GM23248 (cell line): ENCODE measurements at regions not wholly inside any gene's neighbourhood (a gene's known extent, or its start where the extent isn't known, plus 50 kb on each side); places are given as distances from the start of the nearest gene placed in this dataset.
"Not testable (repeated sequence)": the region's sequence is repeated elsewhere in the genome, so short reads cannot be mapped to it uniquely, and the experiment has no call there.

Experiments used
- DNase-seq: peaks from one replicate; pipeline ENCODE4 v3.0.0-alpha.2; 2015
- H2AFZ ChIP-seq: fragments of 200-600 bp; sonication (generic); 2 replicates; pipeline ENCODE4 v1.6.1; 2016; ENCODE audit warnings: antibody characterized with exemption
- H3F3A ChIP-seq: fragments of 200-600 bp; sonication (generic); 2 replicates; pipeline ENCODE4 v1.6.1; 2016; ENCODE audit warnings: mild to moderate bottlenecking, antibody characterized with exemption, mixed run types; ENCODE audit not compliant: insufficient read depth
- H3K27ac ChIP-seq: fragments of 200-600 bp; sonication (generic); 2 replicates; pipeline ENCODE4 v1.5.1; 2016; ENCODE audit warnings: mild to moderate bottlenecking
- H3K27me3 ChIP-seq: fragments of 200-600 bp; sonication (generic); replicated peaks from 2 replicates; pipeline ENCODE4 v1.6.1; 2016; ENCODE audit warnings: mild to moderate bottlenecking; ENCODE audit not compliant: insufficient read depth
- H3K36me3 ChIP-seq: fragments of 200-600 bp; sonication (generic); 2 replicates; pipeline ENCODE4 v1.6.1; 2016; ENCODE audit warnings: low read depth, mild to moderate bottlenecking
- H3K4me1 ChIP-seq: fragments of 200-600 bp; sonication (generic); 2 replicates; pipeline ENCODE4 v1.6.1; 2016; ENCODE audit warnings: mild to moderate bottlenecking; ENCODE audit not compliant: insufficient read depth
- H3K4me2 ChIP-seq: fragments of 200-600 bp; sonication (generic); one replicate; pipeline ENCODE4 v1.6.1; 2016; ENCODE audit warnings: mild to moderate bottlenecking; ENCODE audit not compliant: unreplicated experiment
- H3K4me3 ChIP-seq: fragments of 200-600 bp; sonication (generic); 2 replicates; pipeline ENCODE4 v1.5.1; 2016; ENCODE audit warnings: mild to moderate bottlenecking
- H3K79me2 ChIP-seq: fragments of 200-600 bp; sonication (generic); 2 replicates; pipeline ENCODE4 v1.6.1; 2016; ENCODE audit warnings: mild to moderate bottlenecking; ENCODE audit not compliant: insufficient read depth
- H3K9ac ChIP-seq: fragments of 200-600 bp; sonication (generic); 2 replicates; pipeline ENCODE4 v1.6.1; 2016; ENCODE audit warnings: mild to moderate bottlenecking
- H3K9me2 ChIP-seq: fragments of 200-600 bp; sonication (generic); 2 replicates; pipeline ENCODE4 v1.6.1; 2016; ENCODE audit warnings: mixed run types, mild to moderate bottlenecking, moderate library complexity; ENCODE audit not compliant: insufficient read depth
- H3K9me3 ChIP-seq: fragments of 200-600 bp; sonication (generic); one replicate; pipeline ENCODE4 v1.6.1; 2017; ENCODE audit warnings: low read depth
- H4K20me1 ChIP-seq: fragments of 200-600 bp; sonication (generic); 2 replicates; pipeline ENCODE4 v1.6.0; 2016; ENCODE audit not compliant: insufficient read depth
- EZH2 ChIP-seq: fragments of 200-600 bp; sonication (generic); IDR thresholded peaks from 2 replicates; pipeline ENCODE4 v1.6.1; 2018; ENCODE audit warnings: antibody characterized with exemption, mild to moderate bottlenecking; ENCODE audit not compliant: insufficient read depth, poor library complexity, severe bottlenecking
- EZH2phosphoT487 ChIP-seq: fragments of 200-600 bp; sonication (generic); IDR thresholded peaks from 2 replicates; pipeline ENCODE4 v1.6.1; 2018; ENCODE audit warnings: antibody characterized with exemption, moderate library complexity, mild to moderate bottlenecking, low read depth; ENCODE audit not compliant: insufficient read depth
- WGBS, 2 experiments: methylation state at CpG; one replicate each; pipeline ENCODE4 v1.1.6; 2015 to 2017; ENCODE audit warnings: low lambda C conversion rate in 2 of 2, low coverage in 1 of 2; ENCODE audit errors: missing lambda C conversion rate in 2 of 2; 5-methylcytosine and 5-hydroxymethylcytosine counted together
- in situ Hi-C: fragments of 300-500 bp; cut with MboI; formaldehyde crosslinking; loops from 2 replicates; pipeline ENCODE4 v1.15.0; 2020

DNA sequence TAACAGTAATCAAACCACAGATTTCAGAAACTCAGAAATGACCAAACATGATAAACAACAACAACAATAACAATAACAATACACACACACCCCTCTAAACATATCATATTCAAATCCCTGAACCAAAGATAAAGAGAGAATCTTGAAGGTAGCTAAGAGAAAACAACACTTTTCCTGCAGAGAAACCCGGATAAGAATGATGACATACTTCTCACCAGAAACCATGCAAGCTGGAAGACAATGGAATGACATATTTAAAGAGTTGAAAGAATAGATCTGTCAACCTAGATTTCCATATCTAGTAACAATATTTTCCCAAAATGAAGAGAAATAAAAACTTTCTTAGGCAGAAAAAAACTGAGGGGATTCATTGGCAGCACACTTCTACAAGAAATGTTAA lies 138.1 kb downstream of the LIG4 start:
- Histone ChIP-seq H2AFZ (no peak overlapping the region), H3K9ac (no peak overlapping the region), H3F3A (no peaks in the 10 kb centered on the region), H3K36me3 (no peaks in the 10 kb centered on the region), H4K20me1 (no peaks in the 10 kb centered on the region), H3K9me2 (no peaks in the 10 kb centered on the region), H3K79me2 (no peaks in the 10 kb centered on the region), H3K4me1 (no peaks in the 10 kb centered on the region), H3K9me3 (no peaks in the 10 kb centered on the region), H3K27ac (no peak overlapping the region), H3K4me3 (no peak overlapping the region), H3K27me3 (no peaks in the 10 kb centered on the region), H3K4me2 (no peak overlapping the region)
- DNase-seq = no peak
- TF ChIP-seq EZH2phosphoT487 = no peak
- no peak for TF ChIP-seq EZH2
- in situ Hi-C loops = no loop called here
- WGBS, 2 experiments = 22 to 43% methylated on average over 1 of the region's 1 CpG

DNA sequence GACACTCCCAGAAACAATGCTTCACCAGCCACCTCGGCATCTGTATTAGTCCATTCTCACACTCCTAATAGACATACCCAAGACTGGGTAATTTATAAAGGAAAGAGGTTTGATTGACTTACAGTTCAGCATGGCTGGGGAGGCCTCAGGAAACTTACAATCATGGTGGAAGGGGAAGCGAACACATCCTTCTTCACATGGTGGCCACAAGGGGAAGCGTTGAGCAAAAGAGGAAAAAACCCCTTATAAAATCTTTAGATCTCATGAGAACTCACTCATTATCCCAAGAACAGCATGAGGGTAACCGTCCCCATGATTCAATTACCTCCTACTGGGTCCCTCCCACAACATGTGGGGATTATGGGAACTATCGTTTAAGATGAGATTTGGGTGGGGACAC lies 140.9 kb downstream of the LIG4 start:
- H3K36me3 ChIP-seq, H3K4me2 ChIP-seq, H2AFZ ChIP-seq, H3K4me1 ChIP-seq, H4K20me1 ChIP-seq, H3K79me2 ChIP-seq, H3F3A ChIP-seq, H3K9me3 ChIP-seq, in situ Hi-C loops, H3K27me3 ChIP-seq, H3K4me3 ChIP-seq, DNase-seq, H3K27ac ChIP-seq, H3K9me2 ChIP-seq, H3K9ac ChIP-seq: not testable (repeated sequence)
- WGBS, 2 experiments = 28 to 36% methylated on average over 5 of the region's 5 CpGs

DNA sequence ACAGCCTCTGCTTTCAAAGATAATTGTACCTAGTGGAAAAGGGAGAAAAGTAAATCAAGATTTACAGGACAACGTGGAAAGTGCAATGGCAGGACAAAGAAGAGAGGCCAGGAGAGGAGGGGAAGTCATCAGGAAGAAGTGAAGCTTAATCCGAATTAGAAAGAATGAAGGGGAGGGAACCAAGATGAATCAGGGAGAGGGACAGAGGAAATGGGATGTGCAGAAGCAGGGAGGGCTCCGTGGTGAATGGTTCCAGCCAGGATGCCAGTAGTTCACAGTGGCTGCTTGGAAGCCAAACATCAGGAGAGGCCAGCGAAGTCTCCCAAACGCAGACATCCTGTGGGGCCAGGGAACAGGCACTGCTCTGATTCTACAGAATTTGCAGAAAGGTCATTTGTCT lies 144.4 kb downstream of the LIG4 start:
- no peak overlapping the region for H3K4me2 ChIP-seq
- no peak overlapping the region for H3K4me3 ChIP-seq
- no peaks in the 10 kb centered on the region for H3K9me2 ChIP-seq
- H3K27me3 ChIP-seq = no peaks in the 10 kb centered on the region
- no peaks in the 10 kb centered on the region for H3K4me1 ChIP-seq
- in situ Hi-C loops = no loop called here
- no peak overlapping the region for H3K27ac ChIP-seq
- H3K9ac ChIP-seq = no peak overlapping the region
- 10 to 12% methylated on average over 5 of the region's 5 CpGs for WGBS, 2 experiments
- H3K36me3 ChIP-seq = no peaks in the 10 kb centered on the region
- no peak for DNase-seq
- H3K9me3 ChIP-seq = no peaks in the 10 kb centered on the region
- no peaks in the 10 kb centered on the region for H3F3A ChIP-seq
- no peak for TF ChIP-seq EZH2
- no peaks in the 10 kb centered on the region for H3K79me2 ChIP-seq
- H2AFZ ChIP-seq = no peak overlapping the region
- no peaks in the 10 kb centered on the region for H4K20me1 ChIP-seq

DNA sequence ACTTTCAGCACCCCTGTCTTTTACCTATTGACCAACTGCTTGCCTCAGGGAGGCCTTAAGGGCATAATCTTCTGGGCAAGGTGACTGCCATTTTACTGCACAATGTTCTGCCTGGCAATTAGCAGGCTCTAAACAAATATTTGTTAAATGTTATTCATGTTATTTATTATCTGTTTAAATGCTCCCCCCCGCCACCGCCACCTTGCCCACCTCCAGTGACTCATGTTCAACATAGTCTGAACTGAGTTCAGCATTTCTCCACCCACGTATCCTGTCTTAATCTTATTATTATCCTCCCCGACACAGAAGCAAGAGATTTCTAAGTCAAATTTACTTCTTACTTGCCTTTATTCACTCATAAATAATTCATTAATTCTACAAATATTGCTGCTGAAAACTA lies 144.8 kb downstream of the LIG4 start:
- in situ Hi-C loops = no loop called here
- WGBS, 2 experiments = 22 to 37% methylated on average over 4 of the region's 4 CpGs

DNA sequence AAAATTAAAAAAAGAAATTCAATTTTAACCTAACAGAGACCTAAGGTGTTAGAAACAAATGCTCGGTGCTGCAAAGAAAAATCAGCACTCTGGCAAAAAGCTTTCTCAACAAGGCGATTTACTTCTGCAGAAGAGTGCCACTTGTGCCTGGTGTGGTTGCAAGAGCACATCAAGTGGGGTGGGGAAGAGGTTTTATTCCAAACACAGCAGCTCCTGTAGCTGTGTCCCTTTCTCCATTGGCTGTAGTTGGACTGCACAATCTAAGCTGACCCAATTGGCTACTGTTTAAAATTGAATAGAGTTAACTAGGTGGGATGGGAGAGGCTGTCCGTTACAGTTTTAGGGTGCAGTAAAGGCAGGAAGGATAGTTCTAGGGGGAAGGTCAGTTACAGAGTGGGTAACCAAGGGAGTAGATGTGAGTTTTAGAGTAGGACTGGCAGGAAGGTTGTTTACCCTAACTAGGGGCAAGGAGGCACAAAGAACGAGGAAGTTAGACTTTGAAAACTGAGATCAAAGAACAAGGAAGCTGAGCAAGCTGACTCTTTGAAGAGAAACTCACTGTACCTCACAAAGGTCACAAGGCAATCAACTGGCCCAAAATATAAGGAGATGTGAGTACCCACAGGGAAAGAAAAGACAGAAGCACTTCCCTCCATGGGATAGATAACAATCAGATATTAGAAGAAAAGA lies 145.7 kb downstream of the LIG4 start:
- in situ Hi-C loops = no loop called here

More for the DNA sequence above, 144.8 kb downstream of the LIG4 start:
- no peak for TF ChIP-seq EZH2phosphoT487
- no peak for TF ChIP-seq EZH2
- H3K27ac ChIP-seq = no peak overlapping the region
- no peaks in the 10 kb centered on the region for H3K36me3 ChIP-seq
- no peaks in the 10 kb centered on the region for H3K9me2 ChIP-seq
- no peaks in the 10 kb centered on the region for H4K20me1 ChIP-seq
- H2AFZ ChIP-seq = no peak overlapping the region
- no peak overlapping the region for H3K4me2 ChIP-seq
- no peaks in the 10 kb centered on the region for H3K9me3 ChIP-seq
- DNase-seq = no peak
- H3K9ac ChIP-seq = no peak overlapping the region
- H3K4me1 ChIP-seq = no peaks in the 10 kb centered on the region
- no peaks in the 10 kb centered on the region for H3K27me3 ChIP-seq
- no peaks in the 10 kb centered on the region for H3F3A ChIP-seq
- H3K79me2 ChIP-seq = no peaks in the 10 kb centered on the region
- no peak overlapping the region for H3K4me3 ChIP-seq

DNA sequence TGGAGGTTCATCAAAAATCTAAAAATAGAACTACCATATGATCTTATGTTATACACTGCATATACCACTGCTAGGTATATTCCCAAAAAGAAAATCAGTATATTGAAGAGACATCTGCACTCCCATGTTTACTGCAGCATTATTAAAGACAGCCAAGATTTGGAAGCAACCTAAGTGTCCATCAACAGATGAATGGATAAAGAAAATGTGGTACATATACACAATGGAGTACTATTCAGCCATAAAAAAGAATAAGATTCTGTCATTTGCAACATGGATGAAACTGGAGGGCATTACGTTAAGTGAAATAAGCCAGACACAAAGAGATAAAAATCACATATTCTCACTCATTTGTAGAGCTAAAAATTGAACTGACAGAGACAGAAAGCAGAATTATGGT lies 151.0 kb downstream of the LIG4 start:
- not testable (repeated sequence) for H3K79me2 ChIP-seq
- 4 to 6% methylated on average over 1 of the region's 1 CpG for WGBS, 2 experiments

More for the DNA sequence above, 145.7 kb downstream of the LIG4 start:
- TF ChIP-seq EZH2 (no peak), EZH2phosphoT487 (no peak)
- no peaks in the 10 kb centered on the region for H3K9me3 ChIP-seq
- H3K27me3 ChIP-seq = no peaks in the 10 kb centered on the region
- no peaks in the 10 kb centered on the region for H3K36me3 ChIP-seq
- WGBS, 2 experiments = 7 to 9% methylated on average over 4 of the region's 4 CpGs
- H3K9me2 ChIP-seq = no peaks in the 10 kb centered on the region
- H3K79me2 ChIP-seq = no peaks in the 10 kb centered on the region
- no peak for DNase-seq
- no peak overlapping the region for H3K4me2 ChIP-seq
- no peaks in the 10 kb centered on the region for H3F3A ChIP-seq
- H3K9ac ChIP-seq = no peak overlapping the region
- H3K27ac ChIP-seq = no peak overlapping the region
- H3K4me3 ChIP-seq = no peak overlapping the region
- H4K20me1 ChIP-seq = no peaks in the 10 kb centered on the region
- H2AFZ ChIP-seq = no peak overlapping the region
- H3K4me1 ChIP-seq = no peaks in the 10 kb centered on the region

More for the DNA sequence above, 151.0 kb downstream of the LIG4 start:
- H3K4me3 ChIP-seq, H4K20me1 ChIP-seq, H3K4me2 ChIP-seq, H3F3A ChIP-seq, H3K9me3 ChIP-seq, DNase-seq, H3K9me2 ChIP-seq, in situ Hi-C loops, H3K27ac ChIP-seq, H3K9ac ChIP-seq, H2AFZ ChIP-seq, H3K36me3 ChIP-seq, H3K27me3 ChIP-seq, H3K4me1 ChIP-seq: not testable (repeated sequence)
